ENCODE measurements at regions not wholly inside any gene's neighbourhood (a gene's known extent, or its start where the extent isn't known, plus 50 kb on each side); places are given as distances from the start of the nearest gene placed in this dataset.

GRCh38 chr3:72143322-72143721, 358.4 kb upstream of the PROK2 start:
- H2AFZ ChIP-seq (ENCODE audit: low read depth, low read length, severe bottlenecking): no peak overlapping the region
- no peak overlapping the region for H3K27ac ChIP-seq (ENCODE audit: low read depth, low read length)
- TF ChIP-seq, protein P1, sequence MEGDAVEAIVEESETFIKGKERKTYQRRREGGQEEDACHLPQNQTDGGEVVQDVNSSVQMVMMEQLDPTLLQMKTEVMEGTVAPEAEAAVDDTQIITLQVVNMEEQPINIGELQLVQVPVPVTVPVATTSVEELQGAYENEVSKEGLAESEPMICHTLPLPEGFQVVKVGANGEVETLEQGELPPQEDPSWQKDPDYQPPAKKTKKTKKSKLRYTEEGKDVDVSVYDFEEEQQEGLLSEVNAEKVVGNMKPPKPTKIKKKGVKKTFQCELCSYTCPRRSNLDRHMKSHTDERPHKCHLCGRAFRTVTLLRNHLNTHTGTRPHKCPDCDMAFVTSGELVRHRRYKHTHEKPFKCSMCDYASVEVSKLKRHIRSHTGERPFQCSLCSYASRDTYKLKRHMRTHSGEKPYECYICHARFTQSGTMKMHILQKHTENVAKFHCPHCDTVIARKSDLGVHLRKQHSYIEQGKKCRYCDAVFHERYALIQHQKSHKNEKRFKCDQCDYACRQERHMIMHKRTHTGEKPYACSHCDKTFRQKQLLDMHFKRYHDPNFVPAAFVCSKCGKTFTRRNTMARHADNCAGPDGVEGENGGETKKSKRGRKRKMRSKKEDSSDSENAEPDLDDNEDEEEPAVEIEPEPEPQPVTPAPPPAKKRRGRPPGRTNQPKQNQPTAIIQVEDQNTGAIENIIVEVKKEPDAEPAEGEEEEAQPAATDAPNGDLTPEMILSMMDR (IDR thresholded peaks at IDR 0.05; ENCODE audit: insufficient read depth, low read length, poor library complexity, severe bottlenecking): no peak
- TF ChIP-seq EZH2phosphoT487 (conservative IDR thresholded peaks at IDR 0.05; ENCODE audit: low read length): no peak
- H3K9me3 ChIP-seq (ENCODE audit: insufficient read depth, low read length): no peaks in the 10 kb centered on the region
- H3K79me2 ChIP-seq (ENCODE audit: insufficient read depth, low read length): no peaks in the 10 kb centered on the region
- no peak overlapping the region for H3K9ac ChIP-seq (ENCODE audit: low read length)
- no peak overlapping the region for H3K4me2 ChIP-seq (ENCODE audit: low read depth, low read length, poor library complexity, severe bottlenecking)
- no peaks in the 10 kb centered on the region for H3K27me3 ChIP-seq (ENCODE audit: low read length)
- no peaks in the 10 kb centered on the region for H3K36me3 ChIP-seq (ENCODE audit: low read length)
- H3K9me2 ChIP-seq (replicated peaks; ENCODE audit: insufficient read depth, low read length): no peaks in the 10 kb centered on the region
- no peak overlapping the region for H3K4me3 ChIP-seq (ENCODE audit: insufficient read depth, low read length, poor library complexity, severe bottlenecking)
- H3F3A ChIP-seq (ENCODE audit: insufficient read depth): no peaks in the 10 kb centered on the region
- H4K20me1 ChIP-seq (ENCODE audit: low read depth, low read length): no peaks in the 10 kb centered on the region

GRCh38 chr3:72142028-72142427, 357.1 kb upstream of the PROK2 start:
- H4K20me1 ChIP-seq (ENCODE audit: low read depth, low read length): no peaks in the 10 kb centered on the region
- no peaks in the 10 kb centered on the region for H3F3A ChIP-seq (ENCODE audit: insufficient read depth)
- H2AFZ ChIP-seq (ENCODE audit: low read depth, low read length, severe bottlenecking): no peak overlapping the region
- no peak overlapping the region for H3K4me3 ChIP-seq (ENCODE audit: insufficient read depth, low read length, poor library complexity, severe bottlenecking)
- no peaks in the 10 kb centered on the region for H3K9me3 ChIP-seq (ENCODE audit: insufficient read depth, low read length)
- H3K36me3 ChIP-seq (ENCODE audit: low read length): no peaks in the 10 kb centered on the region
- TF ChIP-seq EZH2phosphoT487 (conservative IDR thresholded peaks at IDR 0.05; ENCODE audit: low read length): no peak
- TF ChIP-seq, protein P1 (IDR thresholded peaks at IDR 0.05; ENCODE audit: insufficient read depth, low read length, poor library complexity, severe bottlenecking): no peak
- H3K27me3 ChIP-seq (ENCODE audit: low read length): no peaks in the 10 kb centered on the region
- no peak overlapping the region for H3K9ac ChIP-seq (ENCODE audit: low read length)
- no peak overlapping the region for H3K27ac ChIP-seq (ENCODE audit: low read depth, low read length)
- no peak overlapping the region for H3K4me2 ChIP-seq (ENCODE audit: low read depth, low read length, poor library complexity, severe bottlenecking)
- H3K79me2 ChIP-seq (ENCODE audit: insufficient read depth, low read length): no peaks in the 10 kb centered on the region
- no peaks in the 10 kb centered on the region for H3K9me2 ChIP-seq (replicated peaks; ENCODE audit: insufficient read depth, low read length)

DNA sequence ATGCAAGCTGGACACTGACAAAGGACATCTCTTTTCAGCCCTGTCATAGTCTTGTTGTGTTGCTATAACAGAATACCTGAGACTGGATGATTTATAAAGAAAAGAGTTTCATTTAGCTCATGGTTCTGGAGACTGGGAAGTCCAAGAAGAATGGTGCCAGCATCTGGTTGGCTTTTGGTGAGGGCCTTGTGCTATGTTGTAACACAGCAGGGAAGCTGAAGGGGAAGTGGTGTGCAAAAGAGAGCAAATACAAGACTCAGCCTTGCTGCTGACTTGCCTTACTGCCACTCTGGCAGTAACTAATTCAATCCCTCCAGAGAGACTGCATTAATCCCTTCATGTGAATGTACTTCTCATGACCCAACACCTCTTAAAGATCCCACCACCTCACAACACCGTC, 356.3 kb upstream of the PROK2 start:
- H3K27me3 ChIP-seq (ENCODE audit: low read length): no peaks in the 10 kb centered on the region
- no peak overlapping the region for H3K9ac ChIP-seq (ENCODE audit: low read length)
- H3K9me2 ChIP-seq (replicated peaks; ENCODE audit: insufficient read depth, low read length): no peaks in the 10 kb centered on the region
- H3K4me2 ChIP-seq (ENCODE audit: low read depth, low read length, poor library complexity, severe bottlenecking): no peak overlapping the region
- no peak overlapping the region for H3K4me3 ChIP-seq (ENCODE audit: insufficient read depth, low read length, poor library complexity, severe bottlenecking)
- no peaks in the 10 kb centered on the region for H4K20me1 ChIP-seq (ENCODE audit: low read depth, low read length)
- H3K27ac ChIP-seq (ENCODE audit: low read depth, low read length): no peak overlapping the region
- no peaks in the 10 kb centered on the region for H3K9me3 ChIP-seq (ENCODE audit: insufficient read depth, low read length)
- H3F3A ChIP-seq (ENCODE audit: insufficient read depth): no peaks in the 10 kb centered on the region
- TF ChIP-seq, protein P1 (IDR thresholded peaks at IDR 0.05; ENCODE audit: insufficient read depth, low read length, poor library complexity, severe bottlenecking): no peak
- no peak for TF ChIP-seq EZH2phosphoT487 (conservative IDR thresholded peaks at IDR 0.05; ENCODE audit: low read length)
- H3K79me2 ChIP-seq (ENCODE audit: insufficient read depth, low read length): no peaks in the 10 kb centered on the region
- no peaks in the 10 kb centered on the region for H3K36me3 ChIP-seq (ENCODE audit: low read length)
- H2AFZ ChIP-seq (ENCODE audit: low read depth, low read length, severe bottlenecking): no peak overlapping the region

All from SU-DHL-6 (cell line).